ENCODE measurements at regions not wholly inside any gene's neighbourhood (a gene's known extent, or its start where the extent isn't known, plus 50 kb on each side); places are given as distances from the start of the nearest gene placed in this dataset.

GRCh38 chr14:87676814-87677437 is 316.1 kb downstream of the GALC start:
- TF ChIP-seq POLR2A (IDR thresholded peaks at IDR 0.05): no peak
- TF ChIP-seq CTCF (IDR thresholded peaks at IDR 0.05): no peak

Measured in breast epithelium (tissue), 3 donors.